CD4-positive, CD25-positive, alpha-beta regulatory T cell (primary cell): ENCODE measurements at regions not wholly inside any gene's neighbourhood (a gene's known extent, or its start where the extent isn't known, plus 50 kb on each side); places are given as distances from the start of the nearest gene placed in this dataset.
"Not testable (repeated sequence)": the region's sequence is repeated elsewhere in the genome, so short reads cannot be mapped to it uniquely, and the experiment has no call there.

Experiments used
- ATAC-seq, 2 donors: fragments of 150-1000 bp; cut with Tn5 transposase; one replicate each; pipeline ENCODE4 v1.10.0; 2021; ENCODE audit warnings: low read depth in 2 of 2, moderate number of reproducible peaks in 2 of 2, moderate library complexity in 1 of 2
- DNase-seq, 3 donors: peaks; one replicate each; pipeline versions ENCODE4 v3.0.0 to v3.0.0-alpha.2; 2012 to 2022; ENCODE audit warnings: mixed read lengths in 1 of 3
- H3K27ac ChIP-seq: one replicate; pipeline ENCODE4 v1.7.0; 2013; ENCODE audit warnings: mild to moderate bottlenecking, low read length; ENCODE audit not compliant: insufficient read depth, poor library complexity, severe bottlenecking
- H3K27me3 ChIP-seq: one replicate; pipeline ENCODE4 v1.7.0; 2013; ENCODE audit warnings: low read length; ENCODE audit not compliant: control insufficient read depth, insufficient read depth
- H3K36me3 ChIP-seq: one replicate; pipeline ENCODE4 v1.7.0; 2013; ENCODE audit warnings: mild to moderate bottlenecking, low read length, moderate library complexity; ENCODE audit not compliant: control insufficient read depth, insufficient read depth
- H3K4me1 ChIP-seq: 2 replicates; pipeline ENCODE4 v1.7.0; 2013; ENCODE audit warnings: mild to moderate bottlenecking, low read length; ENCODE audit not compliant: insufficient read depth, control insufficient read depth, poor library complexity, severe bottlenecking
- H3K4me3 ChIP-seq: one replicate; pipeline ENCODE4 v1.7.0; 2013; ENCODE audit warnings: low read depth, mild to moderate bottlenecking, low read length, moderate library complexity
- H3K9me3 ChIP-seq, 2 experiments: 1 replicate in 1 of 2; 2 replicates in 1 of 2; pipeline ENCODE4 v1.7.0; 2013; ENCODE audit warnings: low read length in 2 of 2, mild to moderate bottlenecking in 1 of 2, moderate library complexity in 1 of 2; ENCODE audit not compliant: control insufficient read depth in 2 of 2
- H3K27ac Mint-ChIP-seq, 3 donors: one replicate each; pipeline ENCODE4 v1.8.0; 2020 to 2022; ENCODE audit warnings: mild to moderate bottlenecking in 3 of 3, mixed read lengths in 3 of 3, moderate library complexity in 2 of 3
- H3K27me3 Mint-ChIP-seq: one replicate; pipeline ENCODE4 v1.8.0; 2022; ENCODE audit warnings: mild to moderate bottlenecking, mixed read lengths
- H3K36me3 Mint-ChIP-seq: one replicate; pipeline ENCODE4 v1.8.0; 2020; ENCODE audit warnings: mixed read lengths
- H3K4me1 Mint-ChIP-seq, 4 donors: one replicate each; pipeline ENCODE4 v1.8.0; 2020 to 2022; ENCODE audit warnings: mixed read lengths in 4 of 4, mild to moderate bottlenecking in 1 of 4
- H3K4me3 Mint-ChIP-seq, 4 donors: one replicate each; pipeline ENCODE4 v1.8.0; 2020 to 2022; ENCODE audit warnings: mild to moderate bottlenecking in 4 of 4, mixed read lengths in 4 of 4, moderate library complexity in 3 of 4
- H3K9me3 Mint-ChIP-seq, 7 donors: one replicate each; pipeline ENCODE4 v1.8.0; 2020 to 2022; ENCODE audit warnings: mixed read lengths in 7 of 7, mild to moderate bottlenecking in 3 of 7, moderate library complexity in 2 of 7

- H3K36me3 ChIP-seq = no peaks in the 10 kb centered on the region
- Mint-ChIP-seq H3K27ac (no peak overlapping the region), H3K9me3 (peaks cover 1 to 27% (median 9%) of the 10 kb centered on the region in 7 donors), H3K4me3 (no peak overlapping the region), H3K27me3 (no peaks in the 10 kb centered on the region), H3K4me1 (no peaks in the 10 kb centered on the region), H3K36me3 (no peaks in the 10 kb centered on the region)
- no peak overlapping the region for H3K4me3 ChIP-seq
- no peaks in the 10 kb centered on the region for H3K27me3 ChIP-seq
- no peaks in the 10 kb centered on the region for H3K4me1 ChIP-seq
- H3K27ac ChIP-seq = no peak overlapping the region
- no peak for DNase-seq
- H3K9me3 ChIP-seq = no peaks in the 10 kb centered on the region
- ATAC-seq = no peak
These were observed 388.1 kb upstream of the API5 start for GRCh38 chr11:42923651-42924050.

GRCh38 chr11:42925916-42926315 is 385.9 kb upstream of the API5 start:
- Histone ChIP-seq H3K4me1 (no peaks in the 10 kb centered on the region), H3K9me3 (no peaks in the 10 kb centered on the region), H3K27me3 (no peaks in the 10 kb centered on the region), H3K36me3 (no peaks in the 10 kb centered on the region), H3K4me3 (no peak overlapping the region), H3K27ac (no peak overlapping the region)
- Mint-ChIP-seq H3K9me3 (peaks cover 0 to 19% (median 5%) of the 10 kb centered on the region in 7 donors), H3K36me3 (no peaks in the 10 kb centered on the region), H3K4me3 (no peak overlapping the region), H3K27me3 (no peaks in the 10 kb centered on the region), H3K4me1 (no peaks in the 10 kb centered on the region), H3K27ac (no peak overlapping the region)
- DNase-seq = no peak
- no peak for ATAC-seq

GRCh38 chr11:42947405-42947804 is 364.4 kb upstream of the API5 start:
- DNase-seq (no peak), ATAC-seq (no peak)
- Mint-ChIP-seq H3K9me3 (peaks cover 0 to 7% (median 3%) of the 10 kb centered on the region in 7 donors), H3K4me1 (no peaks in the 10 kb centered on the region), H3K27me3 (no peaks in the 10 kb centered on the region), H3K27ac (no peak overlapping the region), H3K36me3 (no peaks in the 10 kb centered on the region), H3K4me3 (no peak overlapping the region)
- H3K36me3 ChIP-seq = no peaks in the 10 kb centered on the region
- H3K27me3 ChIP-seq = no peaks in the 10 kb centered on the region
- no peak overlapping the region for H3K27ac ChIP-seq
- H3K4me3 ChIP-seq = no peak overlapping the region
- peaks cover 0 to 7% of the 10 kb centered on the region in 2 experiments for H3K9me3 ChIP-seq
- no peaks in the 10 kb centered on the region for H3K4me1 ChIP-seq

- H3K4me3 Mint-ChIP-seq, ATAC-seq, H3K4me3 ChIP-seq, H3K27me3 ChIP-seq, H3K27me3 Mint-ChIP-seq, DNase-seq, H3K9me3 Mint-ChIP-seq, H3K36me3 Mint-ChIP-seq, H3K36me3 ChIP-seq, H3K9me3 ChIP-seq, H3K27ac ChIP-seq, H3K27ac Mint-ChIP-seq, H3K4me1 Mint-ChIP-seq, H3K4me1 ChIP-seq: not testable (repeated sequence)
These were observed 361.9 kb upstream of the API5 start for GRCh38 chr11:42949738-42950376.

GRCh38 chr11:42951266-42951665 is 360.5 kb upstream of the API5 start:
- Histone ChIP-seq H3K27me3 (no peaks in the 10 kb centered on the region), H3K9me3 (peaks cover 0 to 7% of the 10 kb centered on the region in 2 experiments), H3K27ac (no peak overlapping the region), H3K36me3 (no peaks in the 10 kb centered on the region), H3K4me3 (no peak overlapping the region), H3K4me1 (no peaks in the 10 kb centered on the region)
- H3K27ac Mint-ChIP-seq = no peak overlapping the region
- ATAC-seq (no peak), DNase-seq (no peak)
- H3K4me1 Mint-ChIP-seq = no peaks in the 10 kb centered on the region
- no peak overlapping the region for H3K4me3 Mint-ChIP-seq
- H3K36me3 Mint-ChIP-seq = no peaks in the 10 kb centered on the region
- peaks cover 0 to 7% (median 3%) of the 10 kb centered on the region in 7 donors for H3K9me3 Mint-ChIP-seq
- no peaks in the 10 kb centered on the region for H3K27me3 Mint-ChIP-seq

- no peak overlapping the region for H3K27ac ChIP-seq
- Mint-ChIP-seq H3K9me3 (peaks cover 0 to 7% (median 6%) of the 10 kb centered on the region in 7 donors), H3K4me1 (no peaks in the 10 kb centered on the region), H3K4me3 (no peak overlapping the region), H3K36me3 (no peaks in the 10 kb centered on the region), H3K27me3 (no peaks in the 10 kb centered on the region), H3K27ac (no peak overlapping the region)
- no peaks in the 10 kb centered on the region for H3K9me3 ChIP-seq
- no peak for ATAC-seq
- H3K4me3 ChIP-seq = no peak overlapping the region
- H3K4me1 ChIP-seq = no peaks in the 10 kb centered on the region
- no peak for DNase-seq
- no peaks in the 10 kb centered on the region for H3K36me3 ChIP-seq
- H3K27me3 ChIP-seq = no peaks in the 10 kb centered on the region
These were observed 354.0 kb upstream of the API5 start for GRCh38 chr11:42957831-42958230.

GRCh38 chr11:42958635-42959034 is 353.2 kb upstream of the API5 start:
- H3K4me1 Mint-ChIP-seq = no peaks in the 10 kb centered on the region
- no peak overlapping the region for H3K4me3 ChIP-seq

GRCh38 chr11:42960521-42961088 is 351.2 kb upstream of the API5 start:
- DNase-seq (no peak), ATAC-seq (no peak)
- H3K9me3 Mint-ChIP-seq = peaks cover 2 to 7% (median 5%) of the 10 kb centered on the region in 7 donors
- Histone ChIP-seq H3K4me1 (no peaks in the 10 kb centered on the region), H3K27me3 (no peaks in the 10 kb centered on the region), H3K4me3 (no peak overlapping the region), H3K27ac (no peak overlapping the region), H3K9me3 (no peaks in the 10 kb centered on the region), H3K36me3 (no peaks in the 10 kb centered on the region)
- H3K27me3 Mint-ChIP-seq = no peaks in the 10 kb centered on the region
- no peak overlapping the region for H3K4me3 Mint-ChIP-seq
- no peaks in the 10 kb centered on the region for H3K36me3 Mint-ChIP-seq
- H3K4me1 Mint-ChIP-seq = no peaks in the 10 kb centered on the region
- H3K27ac Mint-ChIP-seq = no peak overlapping the region

More at GRCh38 chr11:42958635-42959034, 353.2 kb upstream of the API5 start:
- ATAC-seq (no peak), DNase-seq (no peak)
- Mint-ChIP-seq H3K36me3 (no peaks in the 10 kb centered on the region), H3K9me3 (peaks cover 2 to 7% (median 6%) of the 10 kb centered on the region in 7 donors), H3K4me3 (no peak overlapping the region), H3K27me3 (no peaks in the 10 kb centered on the region), H3K27ac (no peak overlapping the region)
- no peaks in the 10 kb centered on the region for H3K9me3 ChIP-seq
- no peaks in the 10 kb centered on the region for H3K36me3 ChIP-seq
- H3K4me1 ChIP-seq = no peaks in the 10 kb centered on the region
- H3K27me3 ChIP-seq = no peaks in the 10 kb centered on the region
- H3K27ac ChIP-seq = no peak overlapping the region
